ENCODE measurements at regions not wholly inside any gene's neighbourhood (a gene's known extent, or its start where the extent isn't known, plus 50 kb on each side); places are given as distances from the start of the nearest gene placed in this dataset.

DNA sequence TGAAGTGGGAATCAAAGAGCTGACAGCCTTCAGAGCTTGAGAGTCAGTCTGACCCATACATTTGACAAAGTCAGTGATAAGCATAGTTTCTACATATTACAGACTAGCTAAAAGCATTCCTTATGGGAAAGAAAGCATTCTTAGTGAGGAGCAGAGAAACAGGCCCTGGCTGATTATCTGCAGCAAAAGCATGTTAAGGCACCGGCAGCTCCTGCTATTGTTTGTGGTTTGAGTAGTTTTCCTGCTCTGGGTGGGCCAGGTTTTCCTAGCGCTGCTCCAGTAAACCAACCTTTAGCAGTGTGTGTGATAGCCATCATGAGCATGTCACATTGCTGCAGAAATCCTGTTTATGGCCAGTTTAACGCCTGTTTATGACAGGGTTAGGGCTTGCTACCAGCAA is 51.6 kb upstream of the WDR1 start:
- TF ChIP-seq POLR2AphosphoS5 (IDR thresholded peaks at IDR 0.05) (no peak), POLR2A (IDR thresholded peaks at IDR 0.05) (no peak), EP300 (IDR thresholded peaks at IDR 0.05; ENCODE audit: low read depth) (no peak)
- TF ChIP-seq, protein P1, sequence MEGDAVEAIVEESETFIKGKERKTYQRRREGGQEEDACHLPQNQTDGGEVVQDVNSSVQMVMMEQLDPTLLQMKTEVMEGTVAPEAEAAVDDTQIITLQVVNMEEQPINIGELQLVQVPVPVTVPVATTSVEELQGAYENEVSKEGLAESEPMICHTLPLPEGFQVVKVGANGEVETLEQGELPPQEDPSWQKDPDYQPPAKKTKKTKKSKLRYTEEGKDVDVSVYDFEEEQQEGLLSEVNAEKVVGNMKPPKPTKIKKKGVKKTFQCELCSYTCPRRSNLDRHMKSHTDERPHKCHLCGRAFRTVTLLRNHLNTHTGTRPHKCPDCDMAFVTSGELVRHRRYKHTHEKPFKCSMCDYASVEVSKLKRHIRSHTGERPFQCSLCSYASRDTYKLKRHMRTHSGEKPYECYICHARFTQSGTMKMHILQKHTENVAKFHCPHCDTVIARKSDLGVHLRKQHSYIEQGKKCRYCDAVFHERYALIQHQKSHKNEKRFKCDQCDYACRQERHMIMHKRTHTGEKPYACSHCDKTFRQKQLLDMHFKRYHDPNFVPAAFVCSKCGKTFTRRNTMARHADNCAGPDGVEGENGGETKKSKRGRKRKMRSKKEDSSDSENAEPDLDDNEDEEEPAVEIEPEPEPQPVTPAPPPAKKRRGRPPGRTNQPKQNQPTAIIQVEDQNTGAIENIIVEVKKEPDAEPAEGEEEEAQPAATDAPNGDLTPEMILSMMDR (IDR thresholded peaks at IDR 0.05), result no peak

Measured in transverse colon (tissue), 4 donors.